GM23248 (cell line): ENCODE measurements at regions not wholly inside any gene's neighbourhood (a gene's known extent, or its start where the extent isn't known, plus 50 kb on each side); places are given as distances from the start of the nearest gene placed in this dataset.

Source experiments
- EZH2 ChIP-seq: fragments of 200-600 bp; sonication (generic); IDR thresholded peaks from 2 replicates; pipeline ENCODE4 v1.6.1; 2018; ENCODE audit warnings: antibody characterized with exemption, mild to moderate bottlenecking; ENCODE audit not compliant: insufficient read depth, poor library complexity, severe bottlenecking
- EZH2phosphoT487 ChIP-seq: fragments of 200-600 bp; sonication (generic); IDR thresholded peaks from 2 replicates; pipeline ENCODE4 v1.6.1; 2018; ENCODE audit warnings: antibody characterized with exemption, moderate library complexity, mild to moderate bottlenecking, low read depth; ENCODE audit not compliant: insufficient read depth

GRCh38 chrY:8034673-8035072, 1123.1 kb upstream of the AMELY start:
- TF ChIP-seq EZH2, result no peak
- TF ChIP-seq EZH2phosphoT487, result no peak
